Stimulated activated CD4-positive, alpha-beta T cell treated with anti-CD3 and anti-CD28 coated beads, Interleukin-4, amount 100 ng/mL, for 1 hour (primary cell): ENCODE measurements at regions not wholly inside any gene's neighbourhood (a gene's known extent, or its start where the extent isn't known, plus 50 kb on each side); places are given as distances from the start of the nearest gene placed in this dataset.
"Not testable (repeated sequence)": the region's sequence is repeated elsewhere in the genome, so short reads cannot be mapped to it uniquely, and the experiment has no call there.

Source experiments
- DNase-seq: peaks from one replicate; pipeline ENCODE4 v3.0.0-alpha.2; 2020

GRCh38 chr3:75248974-75249373 is 415.2 kb upstream of the FRG2C start:
- no peak for DNase-seq

- no peak for DNase-seq
Observed at GRCh38 chr3:75254685-75255084, 409.4 kb upstream of the FRG2C start.

GRCh38 chr3:75258825-75259683 is 405.1 kb upstream of the FRG2C start:
- not testable (repeated sequence) for DNase-seq

GRCh38 chr3:75260975-75261374 is 403.2 kb upstream of the FRG2C start:
- DNase-seq, result not testable (repeated sequence)

DNA sequence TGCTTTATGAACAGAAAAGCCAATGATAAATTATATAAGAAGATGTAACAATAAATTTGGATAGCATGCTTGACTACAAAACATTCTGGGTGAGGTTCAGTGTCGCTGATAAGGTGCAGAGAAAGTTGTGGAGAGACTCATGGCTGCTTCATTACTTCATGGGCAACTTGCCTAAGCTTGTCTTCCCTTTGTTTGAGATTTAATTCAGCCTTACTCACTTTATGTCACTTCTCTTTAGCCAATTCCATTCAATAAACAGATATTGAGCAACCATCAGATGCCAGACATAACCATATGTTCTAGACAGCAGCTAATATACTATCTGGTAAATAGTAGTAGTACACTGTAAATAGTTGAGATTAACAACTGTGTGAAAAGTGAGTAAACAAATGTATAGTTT is 401.5 kb upstream of the FRG2C start:
- no peak for DNase-seq

- DNase-seq, result no peak
Observed at GRCh38 chr3:75265897-75266296, 398.2 kb upstream of the FRG2C start.

- DNase-seq, result not testable (repeated sequence)
Observed at GRCh38 chr3:75268576-75268975, 395.6 kb upstream of the FRG2C start.

- not testable (repeated sequence) for DNase-seq
Observed at GRCh38 chr3:75272237-75272636, 391.9 kb upstream of the FRG2C start.

DNA sequence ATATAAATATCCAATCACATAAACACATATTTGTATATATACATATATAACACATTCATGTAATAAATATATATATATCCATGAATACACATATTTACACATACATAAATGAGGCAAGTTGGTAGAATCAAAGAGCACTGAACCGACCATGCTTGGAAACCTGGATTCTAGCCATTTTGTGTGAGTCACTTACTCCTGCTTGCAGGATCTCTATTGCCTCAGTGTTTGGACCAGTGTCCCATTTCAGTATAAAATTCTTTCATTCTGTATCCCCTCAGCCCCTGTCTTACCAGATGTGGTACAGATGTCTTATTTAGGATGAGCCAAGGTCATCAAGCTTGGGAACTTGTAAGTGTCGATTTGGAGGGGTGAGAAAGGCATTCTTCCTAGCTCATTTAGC is 391.4 kb upstream of the FRG2C start:
- DNase-seq, result no peak

DNA sequence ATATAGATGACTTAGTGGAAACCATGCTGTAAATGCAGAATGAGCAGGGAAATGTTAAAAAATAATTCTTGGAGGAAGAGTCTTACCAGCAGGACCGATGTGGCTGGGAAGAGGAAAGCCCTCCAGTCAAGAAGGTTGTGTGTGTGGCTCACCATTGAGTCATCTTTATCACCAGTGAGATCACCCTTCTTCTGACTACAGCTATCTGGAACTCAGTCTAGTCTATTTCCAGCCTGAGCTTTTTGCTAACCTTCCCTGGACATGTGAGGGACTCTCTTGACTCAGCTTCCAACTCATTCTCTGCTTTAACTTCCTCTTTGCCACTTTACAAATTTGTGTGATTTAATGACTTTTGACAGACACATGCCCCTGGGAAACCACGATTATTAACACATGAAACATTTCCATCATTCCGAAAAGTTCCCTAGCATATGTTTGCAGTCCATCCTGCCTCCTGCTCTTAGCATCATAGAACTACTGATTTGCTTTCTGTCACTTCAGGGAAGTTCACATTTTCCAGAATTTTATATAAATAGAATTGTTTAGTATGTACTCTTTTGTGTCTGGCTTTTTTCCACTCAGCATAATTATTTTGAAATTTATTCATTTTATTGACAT is 378.5 kb upstream of the FRG2C start:
- DNase-seq, result not testable (repeated sequence)

DNA sequence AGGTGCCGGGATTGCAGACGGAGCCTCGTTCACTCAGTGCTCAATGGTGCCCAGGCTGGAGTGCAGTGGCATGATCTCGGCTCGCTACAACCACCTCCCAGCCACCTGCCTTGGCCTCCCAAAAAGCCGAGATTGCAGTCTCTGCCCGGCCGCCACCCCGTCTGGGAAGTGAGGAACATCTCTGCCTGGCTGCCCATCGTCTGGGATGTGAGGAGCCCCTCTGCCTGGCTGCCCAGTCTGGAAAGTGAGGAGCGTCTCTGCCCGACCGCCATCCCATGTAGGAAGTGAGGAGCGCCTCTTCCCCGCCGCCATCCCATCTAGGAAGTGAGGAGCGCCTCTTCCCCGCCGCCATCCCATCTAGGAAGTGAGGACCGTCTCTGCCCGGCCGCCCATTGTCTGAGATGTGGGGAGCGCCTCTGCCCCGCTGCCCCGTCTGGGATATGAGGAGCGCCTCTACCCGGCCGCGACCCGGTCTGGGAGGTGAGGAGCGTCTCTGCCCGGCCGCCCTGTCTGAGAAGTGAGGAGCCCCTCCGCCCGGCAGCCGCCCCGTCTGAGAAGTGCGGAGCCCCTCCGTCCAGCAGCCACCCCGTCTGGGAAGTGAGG is 375.1 kb upstream of the FRG2C start:
- not testable (repeated sequence) for DNase-seq

DNA sequence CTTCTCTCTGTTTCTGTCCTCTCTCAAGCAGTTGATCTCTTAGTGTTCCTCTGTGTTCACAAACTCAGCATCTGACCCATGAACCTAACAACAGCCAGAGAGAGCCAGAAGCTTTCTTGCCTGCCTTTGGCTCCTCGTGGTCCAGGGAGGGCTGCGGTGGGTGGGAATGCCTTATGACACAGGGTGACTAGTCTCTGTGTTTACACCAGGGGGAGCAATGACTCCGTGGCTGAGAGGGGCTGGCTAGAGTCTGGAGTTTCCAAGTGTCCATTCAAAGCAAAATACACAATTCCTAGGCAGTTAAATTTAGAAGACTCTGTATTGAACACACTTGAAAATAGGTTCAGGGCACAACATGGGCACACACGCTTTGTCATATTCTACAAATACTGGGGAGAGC is 370.0 kb upstream of the FRG2C start:
- DNase-seq, result no peak

GRCh38 chr3:75295013-75295412 is 369.1 kb upstream of the FRG2C start:
- no peak for DNase-seq

GRCh38 chr3:75296858-75297257 is 367.3 kb upstream of the FRG2C start:
- no peak for DNase-seq

GRCh38 chr3:75300606-75301005 is 363.5 kb upstream of the FRG2C start:
- DNase-seq, result no peak

GRCh38 chr3:75301050-75301449 is 363.1 kb upstream of the FRG2C start:
- DNase-seq, result not testable (repeated sequence)

GRCh38 chr3:75303741-75304140 is 360.4 kb upstream of the FRG2C start:
- no peak for DNase-seq

DNA sequence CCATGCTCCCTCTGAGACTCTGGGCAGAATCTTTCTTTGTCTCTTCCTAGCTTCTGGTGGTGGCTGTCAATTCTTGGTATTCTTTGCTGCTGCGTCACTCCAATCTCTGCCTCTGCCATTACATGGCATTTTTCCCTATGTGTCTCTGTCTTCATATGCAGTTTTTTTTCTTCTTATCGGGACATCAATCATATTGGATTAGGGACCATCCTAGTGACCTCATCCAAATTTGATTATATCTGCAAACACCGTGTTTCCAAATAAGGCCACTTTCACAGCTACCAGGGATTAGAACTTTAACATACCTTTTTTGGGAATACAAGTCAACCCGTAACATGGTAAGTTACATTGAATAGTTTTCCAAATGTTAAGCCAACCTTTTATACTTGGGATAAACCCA is 358.2 kb upstream of the FRG2C start:
- no peak for DNase-seq

GRCh38 chr3:75311306-75311705 is 352.8 kb upstream of the FRG2C start:
- not testable (repeated sequence) for DNase-seq

DNA sequence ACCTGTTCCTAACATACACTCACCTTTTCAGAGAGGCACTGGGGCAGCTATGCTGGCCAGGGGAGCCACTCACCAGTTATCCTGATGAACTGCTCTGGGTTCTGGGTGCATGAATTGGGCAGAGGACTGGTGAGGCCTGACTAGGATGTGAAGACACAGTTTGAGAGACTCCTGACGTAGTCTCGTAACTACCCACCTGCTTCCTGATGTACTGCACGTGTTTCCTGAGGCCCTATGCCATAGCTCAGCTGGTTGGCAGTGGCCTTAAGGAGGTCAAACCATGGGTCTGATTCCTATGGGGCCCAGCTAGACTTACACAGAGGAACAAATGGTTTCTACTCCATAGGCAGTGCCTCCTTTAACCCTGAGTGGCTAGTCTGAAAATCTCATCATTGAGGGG is 351.7 kb upstream of the FRG2C start:
- not testable (repeated sequence) for DNase-seq

DNA sequence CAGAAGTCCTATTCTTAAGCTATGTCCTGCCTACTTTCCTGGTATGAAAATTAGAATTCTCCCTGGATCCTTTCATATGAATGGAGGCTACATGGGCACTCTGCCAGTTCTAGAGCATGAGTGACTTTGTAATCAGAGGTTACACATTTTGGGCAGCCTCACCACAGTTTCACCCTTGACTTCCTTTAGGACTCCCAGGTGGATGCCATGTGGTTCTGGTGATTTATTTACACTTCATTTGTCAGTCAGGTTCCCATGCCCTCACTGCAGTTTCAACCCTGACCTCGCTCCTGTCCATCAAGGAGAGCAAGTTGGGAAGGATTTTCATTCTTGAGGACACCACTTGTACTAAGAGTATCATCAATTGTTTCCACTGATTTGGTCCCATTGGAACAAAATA is 344.4 kb upstream of the FRG2C start:
- DNase-seq, result not testable (repeated sequence)

DNA sequence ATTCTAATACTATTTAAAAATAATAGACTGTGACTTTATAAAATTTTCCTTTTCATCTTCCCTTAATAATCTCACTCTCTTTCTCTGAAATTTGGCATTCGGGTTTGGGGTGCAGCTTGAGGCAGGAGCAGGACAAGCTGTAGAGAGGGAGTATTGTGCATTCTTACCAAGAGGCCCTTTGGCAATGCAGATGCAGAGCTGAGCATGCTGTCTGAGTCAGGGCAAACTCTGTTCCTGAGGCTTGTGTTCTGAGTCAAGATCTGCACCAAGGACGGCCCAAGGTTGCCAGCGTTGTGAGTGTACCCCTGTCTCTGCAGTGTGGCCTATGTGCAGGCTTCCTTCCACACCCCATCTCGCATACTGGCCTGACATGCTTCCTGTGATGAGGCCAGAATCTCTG is 343.8 kb upstream of the FRG2C start:
- no peak for DNase-seq

DNA sequence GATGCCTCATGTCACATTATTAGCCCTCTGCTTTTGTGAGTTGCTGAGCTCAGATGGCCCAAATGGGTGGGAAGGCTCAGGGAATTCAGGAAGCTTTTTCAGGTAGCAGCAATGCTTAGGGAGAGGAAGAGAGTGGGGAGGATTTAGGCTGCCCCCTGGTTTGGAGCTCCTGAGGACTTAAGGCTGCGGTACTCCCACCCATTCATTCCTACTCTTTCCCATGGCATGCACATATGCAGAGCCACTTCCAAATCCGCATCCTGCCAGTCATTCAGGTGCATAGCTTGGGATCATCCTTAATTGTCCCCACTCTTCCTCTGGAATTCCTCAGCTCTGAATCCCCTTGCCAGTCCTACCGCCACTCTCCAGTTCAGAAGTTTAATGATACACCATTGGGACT is 343.1 kb upstream of the FRG2C start:
- no peak for DNase-seq

GRCh38 chr3:75323936-75324335 is 340.2 kb upstream of the FRG2C start:
- not testable (repeated sequence) for DNase-seq
